SK-N-SH treated with all-trans-retinoic acid at 6 μM for 48 hours (cell line): ENCODE measurements at regions not wholly inside any gene's neighbourhood (a gene's known extent, or its start where the extent isn't known, plus 50 kb on each side); places are given as distances from the start of the nearest gene placed in this dataset.
"Not testable (repeated sequence)": the region's sequence is repeated elsewhere in the genome, so short reads cannot be mapped to it uniquely, and the experiment has no call there.

ENCODE experiments used
- ATAC-seq: fragments of 200-7000 bp; cut with Tn5 transposase; 3 replicates; pipeline ENCODE4 v1.9.1; 2020; ENCODE audit warnings: mild to moderate bottlenecking, moderate library complexity
- BACH2 ChIP-seq: fragments of 250-450 bp; sonication (Bioruptor Pico); IDR thresholded peaks from 2 replicates; pipeline ENCODE4 v1.9.0; 2021; ENCODE audit warnings: mild to moderate bottlenecking, borderline replicate concordance
- CSDC2 ChIP-seq: fragments of 250-450 bp; sonication (Bioruptor Pico); IDR thresholded peaks from 2 replicates; pipeline ENCODE4 v1.5.0; 2020; ENCODE audit warnings: mild to moderate bottlenecking, moderate library complexity
- GLIS3 ChIP-seq: fragments of 250-450 bp; sonication (Bioruptor Pico); IDR thresholded peaks from 2 replicates; pipeline ENCODE4 v1.5.0; 2020; ENCODE audit warnings: mild to moderate bottlenecking, moderate library complexity
- ISL1 ChIP-seq: fragments of 250-450 bp; sonication (Bioruptor Pico); IDR thresholded peaks from 2 replicates; pipeline ENCODE4 v2.1.2; 2022; ENCODE audit warnings: mild to moderate bottlenecking, moderate library complexity
- PATZ1 ChIP-seq: fragments of 250-450 bp; sonication (Bioruptor Pico); IDR thresholded peaks from 2 replicates; pipeline ENCODE4 v1.8.0; 2020; ENCODE audit warnings: mild to moderate bottlenecking, moderate library complexity, borderline replicate concordance
- POU6F1 ChIP-seq: fragments of 250-450 bp; sonication (Bioruptor Pico); IDR thresholded peaks from 2 replicates; pipeline ENCODE4 v1.8.0; 2021; ENCODE audit warnings: low read depth, mild to moderate bottlenecking, moderate library complexity, borderline replicate concordance
- RARB ChIP-seq: fragments of 250-450 bp; sonication (Bioruptor Pico); IDR thresholded peaks from 2 replicates; pipeline ENCODE4 v1.8.0; 2021; ENCODE audit warnings: mild to moderate bottlenecking, moderate library complexity
- SNAI2 ChIP-seq: fragments of 250-450 bp; sonication (Bioruptor Pico); IDR thresholded peaks from 2 replicates; pipeline ENCODE4 v1.5.0; 2020; ENCODE audit warnings: mild to moderate bottlenecking, moderate library complexity
- TCF4 ChIP-seq: fragments of 250-450 bp; sonication (Bioruptor Pico); IDR thresholded peaks from 2 replicates; pipeline ENCODE4 v1.8.0; 2021; ENCODE audit warnings: mild to moderate bottlenecking, moderate library complexity, borderline replicate concordance
- TOX ChIP-seq: fragments of 250-450 bp; sonication (Bioruptor Pico); IDR thresholded peaks from 2 replicates; pipeline ENCODE4 v1.8.0; 2021; ENCODE audit warnings: mild to moderate bottlenecking, moderate library complexity, borderline replicate concordance
- TSHZ2 ChIP-seq: fragments of 250-450 bp; sonication (Bioruptor Pico); IDR thresholded peaks from 2 replicates; pipeline ENCODE4 v1.5.0; 2020; ENCODE audit warnings: mild to moderate bottlenecking, moderate library complexity
- ZC3H10 ChIP-seq: fragments of 250-450 bp; sonication (Bioruptor Pico); IDR thresholded peaks from 2 replicates; pipeline ENCODE4 v1.5.1; 2021; ENCODE audit warnings: mild to moderate bottlenecking, moderate library complexity
- ZFP3 ChIP-seq: fragments of 250-450 bp; sonication (Bioruptor Pico); IDR thresholded peaks from 2 replicates; pipeline ENCODE4 v1.5.0; 2020; ENCODE audit warnings: mild to moderate bottlenecking, moderate library complexity
- ZFP30 ChIP-seq: fragments of 450-650 bp; formaldehyde crosslinking; IDR thresholded peaks from 2 replicates; pipeline ENCODE4 v1.5.0; 2022; ENCODE audit warnings: mild to moderate bottlenecking, moderate library complexity
- ZNF565 ChIP-seq: fragments of 450-650 bp; formaldehyde crosslinking; conservative IDR thresholded peaks from 2 replicates; pipeline ENCODE4 v1.5.0; 2020; ENCODE audit warnings: low read depth, mild to moderate bottlenecking, moderate library complexity
- ZNF8 ChIP-seq: fragments of 450-650 bp; formaldehyde crosslinking; IDR thresholded peaks from 2 replicates; pipeline ENCODE4 v1.5.0; 2020; ENCODE audit warnings: mild to moderate bottlenecking, moderate library complexity

- not testable (repeated sequence) for ATAC-seq
Measured at GRCh38 chr1:95297906-95298305, 63.9 kb downstream of the RWDD3 start.

- ATAC-seq, result no peak
- no peak for TF ChIP-seq ZNF8 (CRISPR knock-in tag)
- no peak for TF ChIP-seq TSHZ2 (CRISPR knock-in tag)
- TF ChIP-seq SNAI2 (CRISPR knock-in tag), result no peak
- TF ChIP-seq ZNF565 (CRISPR knock-in tag), result no peak
- no peak for TF ChIP-seq ISL1 (CRISPR knock-in tag)
- no peak for TF ChIP-seq GLIS3 (CRISPR knock-in tag)
- TF ChIP-seq TCF4 (CRISPR knock-in tag), result no peak
- no peak for TF ChIP-seq CSDC2
- no peak for TF ChIP-seq POU6F1
- no peak for TF ChIP-seq TOX (CRISPR knock-in tag)
Measured at GRCh38 chr1:95301091-95301490, 67.1 kb downstream of the RWDD3 start.

GRCh38 chr1:95301614-95302013, 67.6 kb downstream of the RWDD3 start:
- TF ChIP-seq ZNF565 (CRISPR knock-in tag), result no peak
- no peak for ATAC-seq

GRCh38 chr1:95304803-95305202, 70.8 kb downstream of the RWDD3 start:
- TF ChIP-seq ZFP30, result no peak
- TF ChIP-seq ZC3H10 (CRISPR knock-in tag), result no peak
- no peak for TF ChIP-seq TCF4 (CRISPR knock-in tag)
- TF ChIP-seq ZNF565 (CRISPR knock-in tag), result no peak
- TF ChIP-seq ZFP3 (CRISPR knock-in tag), result no peak
- TF ChIP-seq TOX (CRISPR knock-in tag), result no peak
- TF ChIP-seq BACH2 (CRISPR knock-in tag), result no peak
- TF ChIP-seq ZNF8 (CRISPR knock-in tag), result no peak
- no peak for ATAC-seq

GRCh38 chr1:95308276-95309030, 74.4 kb downstream of the RWDD3 start:
- TF ChIP-seq RARB (CRISPR knock-in tag), result no peak
- TF ChIP-seq PATZ1, result no peak
- no peak for TF ChIP-seq SNAI2 (CRISPR knock-in tag)
- no peak for TF ChIP-seq GLIS3 (CRISPR knock-in tag)
- no peak for TF ChIP-seq ZFP3 (CRISPR knock-in tag)
- TF ChIP-seq ZFP30, result no peak
- TF ChIP-seq TSHZ2 (CRISPR knock-in tag), result no peak
- ATAC-seq, result no peak
